HG03064 (cell line): ENCODE measurements at regions not wholly inside any gene's neighbourhood (a gene's known extent, or its start where the extent isn't known, plus 50 kb on each side); places are given as distances from the start of the nearest gene placed in this dataset.
"Not testable (repeated sequence)": the region's sequence is repeated elsewhere in the genome, so short reads cannot be mapped to it uniquely, and the experiment has no call there.

ENCODE experiments used
- ATAC-seq: cut with Tn5 transposase; IDR thresholded peaks from one replicate; pipeline ENCODE4 v1.9.1; 2021; ENCODE audit warnings: low read depth; ENCODE audit not compliant: unreplicated experiment

DNA sequence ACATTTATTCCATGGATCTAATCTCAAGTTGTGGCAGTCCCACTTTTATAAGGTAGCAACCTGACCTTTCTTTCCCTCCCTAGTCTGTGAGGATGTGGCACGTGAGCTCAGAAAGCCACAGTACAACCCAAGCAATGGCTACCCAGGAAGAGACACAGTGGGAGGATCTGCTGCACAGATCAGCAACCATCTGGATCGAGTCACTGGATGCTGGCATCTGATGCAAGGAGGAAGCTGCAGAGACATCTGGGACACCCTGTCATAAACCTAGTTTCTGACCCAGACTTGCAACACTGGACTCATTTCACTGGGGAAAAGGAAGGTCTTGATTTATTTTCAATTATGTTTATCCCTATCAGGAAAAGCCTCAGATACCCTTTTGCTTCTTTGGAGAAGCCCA, 327.1 kb downstream of the PAPSS1 start:
- ATAC-seq = no peak

DNA sequence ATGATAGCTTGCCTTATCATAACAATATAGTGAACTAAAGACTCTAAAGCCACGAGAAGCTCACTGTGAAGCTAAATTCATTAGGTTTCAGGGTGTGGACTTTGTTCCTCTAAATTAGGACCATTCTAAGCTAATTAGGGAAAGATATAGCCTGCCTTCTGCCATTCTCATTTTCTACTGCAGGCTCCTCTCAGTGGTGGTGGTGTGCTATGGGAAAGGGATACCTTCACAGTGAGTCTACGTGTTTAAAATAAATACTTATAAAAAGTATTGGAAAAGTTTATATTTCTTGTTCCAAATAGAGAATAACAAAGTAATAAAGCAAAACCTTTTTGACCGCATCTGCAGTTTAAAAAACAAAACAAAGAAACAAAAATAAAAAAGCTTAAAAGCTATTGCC, 327.7 kb downstream of the PAPSS1 start:
- no peak for ATAC-seq

DNA sequence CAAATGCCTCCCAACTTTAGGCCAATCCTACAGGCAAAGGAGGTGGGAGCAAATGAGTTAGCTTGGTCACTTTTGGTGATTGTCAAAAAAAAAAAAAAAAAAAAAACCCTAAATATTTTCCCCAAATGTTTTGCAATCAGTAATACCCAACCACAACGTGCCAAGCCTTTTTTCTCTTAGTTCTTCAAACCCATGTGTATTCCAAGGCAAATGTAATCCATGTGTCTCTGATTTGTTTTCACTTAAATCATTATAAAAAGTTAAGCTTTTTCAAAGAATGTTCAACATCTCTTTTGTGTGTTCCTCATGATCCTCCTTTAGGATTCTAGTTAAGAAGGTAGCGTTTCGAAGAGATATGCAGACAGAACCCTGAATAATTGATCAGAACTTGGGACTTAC, 328.4 kb downstream of the PAPSS1 start:
- no peak for ATAC-seq

GRCh38 chr4:107391009-107391629, 328.9 kb downstream of the PAPSS1 start:
- no peak for ATAC-seq

- no peak for ATAC-seq
Measured at GRCh38 chr4:107389965-107390364, 330.1 kb downstream of the PAPSS1 start.

- no peak for ATAC-seq
Measured at GRCh38 chr4:107388736-107389274, 331.2 kb downstream of the PAPSS1 start.

GRCh38 chr4:107380836-107381438, 339.1 kb downstream of the PAPSS1 start:
- ATAC-seq = no peak

GRCh38 chr4:107380190-107380589, 339.8 kb downstream of the PAPSS1 start:
- ATAC-seq = no peak

DNA sequence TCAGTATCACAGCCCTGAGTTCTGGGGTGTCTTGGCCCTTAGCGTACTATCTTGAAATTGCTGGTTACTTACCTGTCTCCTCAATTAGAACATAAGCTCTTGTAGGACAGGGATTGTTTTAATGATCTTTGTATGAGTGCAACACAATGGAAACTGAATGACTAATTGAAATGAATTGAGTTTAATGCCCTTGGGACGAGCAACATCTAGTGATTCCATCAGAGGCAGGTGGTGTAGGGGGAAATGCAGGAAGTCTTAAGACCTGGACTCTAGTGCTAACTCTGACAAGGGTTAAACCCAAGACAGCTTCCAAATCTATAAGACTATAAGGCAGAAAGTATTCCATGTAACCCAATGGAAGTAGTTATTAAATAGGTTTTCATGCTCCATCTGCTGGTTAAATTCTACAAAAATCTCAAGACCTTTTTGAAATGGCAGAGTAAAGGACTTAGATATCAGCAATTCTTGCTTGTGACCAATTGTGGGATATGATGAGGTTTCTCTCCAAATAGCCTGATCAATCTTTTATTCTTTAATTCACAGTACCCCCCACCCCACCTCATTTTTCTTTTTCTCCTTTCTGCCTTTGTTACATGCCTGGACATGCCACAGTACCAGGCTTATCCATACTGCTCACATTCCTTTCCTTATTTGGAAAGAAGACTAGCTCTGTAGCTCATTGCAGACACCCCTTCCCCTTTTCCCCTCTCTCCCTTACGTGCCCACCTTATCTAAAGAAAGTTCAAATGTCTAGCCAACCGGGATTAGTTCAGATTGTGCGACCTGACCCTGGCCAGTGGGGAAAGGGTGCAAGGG, 340.8 kb downstream of the PAPSS1 start:
- ATAC-seq = no peak

DNA sequence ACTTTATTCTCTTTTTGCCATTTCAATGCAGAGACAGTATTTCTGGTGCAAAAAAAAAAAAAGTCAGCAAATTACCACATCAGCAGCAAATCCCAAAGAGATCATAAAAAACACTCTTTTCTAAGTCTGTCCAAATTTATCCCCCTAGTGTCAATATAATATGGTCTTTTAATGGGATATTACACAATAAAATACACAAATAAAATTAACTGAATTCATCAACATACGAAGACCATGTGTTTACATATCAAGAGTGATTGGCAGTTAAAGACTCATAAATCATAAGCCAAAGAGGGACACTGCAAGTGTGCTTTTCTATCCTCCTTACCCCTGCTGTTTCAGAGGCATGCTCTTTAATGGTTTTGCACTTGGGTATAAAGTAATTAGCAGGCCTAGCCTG, 340.2 kb upstream of the DKK2 start:
- ATAC-seq = no peak

DNA sequence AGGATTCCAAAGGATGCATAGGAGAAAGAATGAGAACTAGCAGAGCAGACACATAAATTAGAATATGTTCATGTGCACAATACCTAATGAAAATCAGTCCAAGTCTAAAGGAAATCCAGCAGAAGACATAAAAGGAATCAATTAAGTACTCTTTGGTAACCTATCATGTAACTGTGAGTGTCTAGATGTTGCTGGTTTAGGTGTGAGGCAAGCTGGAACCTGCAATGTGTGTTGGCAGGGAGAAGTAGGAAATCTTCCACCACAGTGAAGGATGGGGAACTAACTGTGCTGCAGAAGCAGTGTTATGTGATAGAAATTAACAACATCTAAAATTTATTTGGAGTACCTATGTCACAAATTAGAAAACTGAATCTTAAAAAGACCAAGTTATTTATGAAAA, 330.8 kb upstream of the DKK2 start:
- ATAC-seq = no peak

- ATAC-seq = no peak
Measured at GRCh38 chr4:107366016-107366735, 330.1 kb upstream of the DKK2 start.

- no peak for ATAC-seq
Measured at GRCh38 chr4:107363125-107363524, 327.0 kb upstream of the DKK2 start.

- no peak for ATAC-seq
Measured at GRCh38 chr4:107359208-107359607, 323.1 kb upstream of the DKK2 start.

GRCh38 chr4:107354304-107354703, 318.2 kb upstream of the DKK2 start:
- ATAC-seq = not testable (repeated sequence)

GRCh38 chr4:107351196-107351595, 315.1 kb upstream of the DKK2 start:
- no peak for ATAC-seq

GRCh38 chr4:107349732-107350131, 313.6 kb upstream of the DKK2 start:
- no peak for ATAC-seq

- ATAC-seq = no peak
Measured at GRCh38 chr4:107349266-107349665, 313.2 kb upstream of the DKK2 start.

- ATAC-seq = no peak
Measured at GRCh38 chr4:107348188-107349050, 312.3 kb upstream of the DKK2 start.

- no peak for ATAC-seq
Measured at GRCh38 chr4:107333518-107333917, 297.4 kb upstream of the DKK2 start.
